Nephron progenitor cell (in vitro differentiated cells): ENCODE measurements at regions not wholly inside any gene's neighbourhood (a gene's known extent, or its start where the extent isn't known, plus 50 kb on each side); places are given as distances from the start of the nearest gene placed in this dataset.

ENCODE experiments used
- DNase-seq: peaks from one replicate; pipeline ENCODE4 v3.0.0; 2021
- H3K27ac Mint-ChIP-seq: 2 replicates; pipeline ENCODE4 v1.8.0; 2021; ENCODE audit warnings: mild to moderate bottlenecking, moderate library complexity, mixed read lengths
- H3K27me3 Mint-ChIP-seq: 2 replicates; pipeline ENCODE4 v1.8.0; 2021; ENCODE audit warnings: mild to moderate bottlenecking, low read depth, mixed read lengths; ENCODE audit not compliant: poor library complexity
- H3K36me3 Mint-ChIP-seq: 2 replicates; pipeline ENCODE4 v1.8.0; 2021; ENCODE audit warnings: low read depth, mixed read lengths
- H3K4me1 Mint-ChIP-seq: 2 replicates; pipeline ENCODE4 v1.8.0; 2021; ENCODE audit warnings: mixed read lengths
- H3K4me3 Mint-ChIP-seq: 2 replicates; pipeline ENCODE4 v1.8.0; 2021; ENCODE audit warnings: mild to moderate bottlenecking, moderate library complexity, mixed read lengths
- H3K9me3 Mint-ChIP-seq: 2 replicates; pipeline ENCODE4 v1.8.0; 2021; ENCODE audit warnings: mild to moderate bottlenecking, moderate library complexity, mixed read lengths
- TF ChIP-seq, protein P1 (sequence below): fragments of 200-600 bp; sonication (generic); IDR thresholded peaks from 2 replicates; pipeline ENCODE4 v1.5.0; 2021; ENCODE audit warnings: antibody characterized with exemption

DNA sequence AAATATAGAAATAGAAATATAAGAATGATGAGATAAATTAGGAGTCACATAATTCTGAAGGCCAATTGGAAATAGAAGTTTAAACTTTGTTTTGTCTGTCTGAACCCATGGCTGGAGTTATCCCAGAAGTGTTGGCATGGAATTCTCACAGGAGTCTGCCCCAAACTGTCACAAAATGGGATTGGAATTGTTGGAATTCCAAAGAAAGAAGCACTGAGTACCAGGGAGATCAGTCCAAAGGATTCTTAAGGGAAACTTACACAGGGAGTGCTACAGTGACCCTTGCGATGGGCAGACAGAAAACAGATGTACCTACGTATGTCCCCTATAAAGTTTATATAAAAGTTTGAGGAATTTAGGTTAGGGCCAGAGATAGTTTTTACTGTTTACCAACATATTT is 1607.7 kb downstream of the ARAP2 start:
- Mint-ChIP-seq H3K9me3 (peaks cover 30% of the 10 kb centered on the region), H3K4me1 (peaks cover 5% of the 10 kb centered on the region), H3K4me3 (no peak overlapping the region), H3K27me3 (no peaks in the 10 kb centered on the region), H3K27ac (no peak overlapping the region), H3K36me3 (no peaks in the 10 kb centered on the region)
- TF ChIP-seq, protein P1, sequence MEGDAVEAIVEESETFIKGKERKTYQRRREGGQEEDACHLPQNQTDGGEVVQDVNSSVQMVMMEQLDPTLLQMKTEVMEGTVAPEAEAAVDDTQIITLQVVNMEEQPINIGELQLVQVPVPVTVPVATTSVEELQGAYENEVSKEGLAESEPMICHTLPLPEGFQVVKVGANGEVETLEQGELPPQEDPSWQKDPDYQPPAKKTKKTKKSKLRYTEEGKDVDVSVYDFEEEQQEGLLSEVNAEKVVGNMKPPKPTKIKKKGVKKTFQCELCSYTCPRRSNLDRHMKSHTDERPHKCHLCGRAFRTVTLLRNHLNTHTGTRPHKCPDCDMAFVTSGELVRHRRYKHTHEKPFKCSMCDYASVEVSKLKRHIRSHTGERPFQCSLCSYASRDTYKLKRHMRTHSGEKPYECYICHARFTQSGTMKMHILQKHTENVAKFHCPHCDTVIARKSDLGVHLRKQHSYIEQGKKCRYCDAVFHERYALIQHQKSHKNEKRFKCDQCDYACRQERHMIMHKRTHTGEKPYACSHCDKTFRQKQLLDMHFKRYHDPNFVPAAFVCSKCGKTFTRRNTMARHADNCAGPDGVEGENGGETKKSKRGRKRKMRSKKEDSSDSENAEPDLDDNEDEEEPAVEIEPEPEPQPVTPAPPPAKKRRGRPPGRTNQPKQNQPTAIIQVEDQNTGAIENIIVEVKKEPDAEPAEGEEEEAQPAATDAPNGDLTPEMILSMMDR: no peak
- DNase-seq: no peak

DNA sequence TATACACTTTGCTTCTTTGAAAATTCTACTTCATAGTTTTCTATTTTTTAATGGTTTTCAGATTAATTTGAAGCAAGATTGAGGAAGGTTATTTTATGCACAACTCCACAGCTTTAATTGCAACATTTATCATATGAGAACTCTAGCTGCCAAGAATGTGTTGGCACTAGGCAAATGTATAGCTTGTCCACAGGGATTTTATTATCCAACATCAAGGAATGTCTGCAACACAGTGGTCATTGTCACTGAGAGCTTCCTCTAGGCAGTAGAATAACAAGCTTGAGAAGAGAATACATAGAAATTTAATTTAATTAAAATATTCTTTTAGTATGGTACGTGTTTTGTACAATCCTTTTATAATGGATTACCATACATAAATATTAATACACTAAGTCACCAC is 1600.8 kb downstream of the ARAP2 start:
- Mint-ChIP-seq H3K4me3 (no peak overlapping the region), H3K36me3 (no peaks in the 10 kb centered on the region), H3K27ac (no peak overlapping the region), H3K9me3 (peaks cover 32% of the 10 kb centered on the region), H3K27me3 (no peaks in the 10 kb centered on the region), H3K4me1 (peaks cover 6% of the 10 kb centered on the region)
- DNase-seq: no peak
- TF ChIP-seq, protein P1: no peak

DNA sequence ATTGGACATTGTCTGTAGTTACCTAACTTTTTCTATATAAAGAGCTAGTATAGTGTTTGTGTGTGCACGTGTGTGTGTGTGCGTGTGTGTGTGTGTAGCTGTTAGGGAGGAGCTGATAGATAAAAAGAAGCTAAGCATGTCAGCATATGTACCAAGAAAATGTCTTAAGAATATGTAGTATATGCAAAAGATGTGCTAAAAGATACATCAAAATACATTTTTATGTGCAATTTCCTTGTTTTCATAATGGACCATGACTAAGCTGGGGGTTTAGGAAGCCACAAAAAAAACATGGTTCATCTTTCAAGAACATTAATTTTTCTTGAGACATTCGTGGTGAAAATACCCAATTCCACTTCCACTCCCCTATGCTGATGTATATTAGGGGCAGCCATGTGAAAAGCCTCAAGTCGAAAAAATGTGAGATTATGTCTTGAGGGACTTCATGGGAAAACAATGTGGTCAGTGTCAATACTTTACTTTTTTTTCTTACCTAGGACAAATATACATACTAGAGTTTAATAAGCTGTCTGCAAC is 1599.7 kb downstream of the ARAP2 start:
- TF ChIP-seq, protein P1: no peak
- peaks cover 6% of the 10 kb centered on the region for H3K4me1 Mint-ChIP-seq
- DNase-seq: no peak
- H3K27ac Mint-ChIP-seq: no peak overlapping the region
- no peaks in the 10 kb centered on the region for H3K36me3 Mint-ChIP-seq
- H3K9me3 Mint-ChIP-seq: peaks cover 25% of the 10 kb centered on the region
- H3K4me3 Mint-ChIP-seq: no peak overlapping the region
- H3K27me3 Mint-ChIP-seq: no peaks in the 10 kb centered on the region

DNA sequence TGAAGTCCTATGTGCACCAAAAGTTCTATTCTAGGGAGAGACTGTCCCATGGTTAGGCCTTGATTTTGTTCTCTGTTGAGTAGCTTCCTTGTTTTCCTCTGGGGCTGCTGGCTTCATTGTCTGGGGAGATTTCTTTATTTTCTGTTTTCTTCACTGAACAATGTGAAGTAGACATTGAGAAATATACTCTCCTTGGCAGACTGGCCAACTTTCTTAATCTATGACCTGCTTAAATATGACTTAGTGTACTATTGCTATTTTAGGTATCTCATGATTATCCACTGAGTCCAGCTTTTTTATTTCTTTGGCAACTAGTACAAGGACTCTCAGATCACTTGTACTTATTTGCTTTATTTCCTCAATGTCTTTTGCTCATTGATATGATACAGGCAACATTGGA is 1594.6 kb downstream of the ARAP2 start:
- Mint-ChIP-seq H3K4me3 (no peak overlapping the region), H3K36me3 (no peaks in the 10 kb centered on the region), H3K27ac (no peak overlapping the region), H3K27me3 (no peaks in the 10 kb centered on the region), H3K4me1 (peaks cover 6% of the 10 kb centered on the region), H3K9me3 (peaks cover 4% of the 10 kb centered on the region)
- TF ChIP-seq, protein P1: no peak
- DNase-seq: no peak

DNA sequence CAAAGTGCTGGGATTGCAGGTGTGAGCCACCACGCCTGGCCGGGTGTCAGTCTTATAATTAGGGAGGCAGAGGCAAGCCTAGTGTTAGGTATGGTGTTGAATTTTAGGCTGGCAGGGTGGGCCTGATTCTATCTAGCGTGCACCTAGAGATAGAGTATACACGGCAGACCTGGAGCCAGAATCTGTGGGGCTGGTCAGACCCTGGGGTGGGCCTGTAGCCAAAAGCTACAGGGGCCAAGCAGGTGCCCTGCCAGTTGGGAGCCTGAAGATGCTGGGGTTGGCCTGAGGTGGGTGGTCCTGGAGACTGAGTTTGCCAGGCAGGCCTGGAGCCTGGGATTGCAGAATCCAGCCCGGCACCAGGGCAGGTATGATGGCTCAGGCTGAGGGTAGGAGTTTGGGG is 1580.3 kb downstream of the ARAP2 start:
- Mint-ChIP-seq H3K27ac (no peak overlapping the region), H3K36me3 (no peaks in the 10 kb centered on the region), H3K4me1 (no peaks in the 10 kb centered on the region), H3K4me3 (no peak overlapping the region), H3K27me3 (no peaks in the 10 kb centered on the region), H3K9me3 (no peaks in the 10 kb centered on the region)
- TF ChIP-seq, protein P1: no peak
- DNase-seq: no peak

DNA sequence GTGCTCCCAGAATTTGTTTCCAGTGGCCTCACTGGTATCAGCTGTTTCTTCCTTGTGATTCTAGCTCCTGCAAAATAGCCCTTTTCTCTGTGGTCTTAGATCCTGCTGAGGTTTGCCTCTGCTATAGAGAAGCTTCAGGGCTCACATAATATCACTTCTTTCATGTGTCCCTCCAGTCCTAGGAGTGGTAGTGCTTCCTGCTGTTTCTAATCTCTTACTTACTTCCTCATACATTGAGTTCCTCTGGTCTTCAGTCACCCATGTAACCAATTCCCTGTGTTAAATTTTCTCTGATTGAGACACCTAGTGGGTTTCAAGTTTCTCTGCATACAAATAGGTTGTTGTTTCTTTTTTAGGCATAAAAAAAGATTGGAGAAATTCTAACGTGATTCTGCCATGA is 1567.9 kb downstream of the ARAP2 start:
- no peak for DNase-seq
- Mint-ChIP-seq H3K4me1 (no peaks in the 10 kb centered on the region), H3K36me3 (no peaks in the 10 kb centered on the region), H3K9me3 (no peaks in the 10 kb centered on the region), H3K27me3 (no peaks in the 10 kb centered on the region), H3K27ac (no peak overlapping the region), H3K4me3 (no peak overlapping the region)
- TF ChIP-seq, protein P1: no peak
